Prostate gland (tissue), 2 donors: ENCODE measurements at regions not wholly inside any gene's neighbourhood (a gene's known extent, or its start where the extent isn't known, plus 50 kb on each side); places are given as distances from the start of the nearest gene placed in this dataset.

Experiments
- DNase-seq: peaks from one replicate; pipeline ENCODE4 v3.0.0-alpha.2; 2019; ENCODE audit warnings: low spot score
- H3K27ac ChIP-seq, 2 donors: fragments of 200-600 bp; sonication (generic); 2 replicates each; pipeline ENCODE4 v1.5.1; 2017 to 2019
- H3K27me3 ChIP-seq: fragments of 200-600 bp; sonication (generic); replicated peaks from 2 replicates; pipeline ENCODE4 v1.5.1; 2019; ENCODE audit not compliant: insufficient read depth
- H3K36me3 ChIP-seq, 2 donors: fragments of 200-600 bp; sonication (generic); 1 replicate in 1 of 2; 2 replicates in 1 of 2; pipeline versions ENCODE4 v1.5.1 to v1.8.1; 2017 to 2019
- H3K4me1 ChIP-seq: fragments of 200-600 bp; sonication (generic); replicated peaks from 2 replicates; pipeline ENCODE4 v1.5.1; 2019
- H3K4me3 ChIP-seq, 2 donors: fragments of 200-600 bp; sonication (generic); 2 replicates each; pipeline ENCODE4 v1.5.1; 2017 to 2019
- H3K9me3 ChIP-seq: fragments of 200-600 bp; sonication (generic); 2 replicates; pipeline ENCODE4 v1.5.1; 2017
- POLR2A ChIP-seq: fragments of 450-650 bp; IDR thresholded peaks from one replicate; pipeline ENCODE4 v1.6.1; 2016; ENCODE audit warnings: antibody characterized with exemption, mild to moderate bottlenecking
- POLR2AphosphoS5 ChIP-seq: sonication (generic); formaldehyde crosslinking; IDR thresholded peaks from one replicate; pipeline ENCODE4 v1.6.1; 2017; ENCODE audit warnings: antibody characterized with exemption
- WGBS: methylation state at CpG from one replicate; pipeline ENCODE4 v1.1.5; 2018; 5-methylcytosine and 5-hydroxymethylcytosine counted together
- intact Hi-C: fragments of 100-400 bp; cut with DNase I; formaldehyde crosslinking; loops from one replicate; pipeline ENCODE4 v1.14.2; 2022
- TF ChIP-seq, protein P1 (sequence below), 4 experiments: fragments of 200-600 bp in 2 of 4; fragments of 450-650 bp in 2 of 4; sonication (generic) in 2 of 4; IDR thresholded peaks; 1 replicate in 3 of 4; 2 replicates in 1 of 4; pipeline ENCODE4 v1.5.1; 2016 to 2019; ENCODE audit warnings: antibody characterized with exemption in 4 of 4, mild to moderate bottlenecking in 2 of 4, moderate library complexity in 2 of 4

DNA sequence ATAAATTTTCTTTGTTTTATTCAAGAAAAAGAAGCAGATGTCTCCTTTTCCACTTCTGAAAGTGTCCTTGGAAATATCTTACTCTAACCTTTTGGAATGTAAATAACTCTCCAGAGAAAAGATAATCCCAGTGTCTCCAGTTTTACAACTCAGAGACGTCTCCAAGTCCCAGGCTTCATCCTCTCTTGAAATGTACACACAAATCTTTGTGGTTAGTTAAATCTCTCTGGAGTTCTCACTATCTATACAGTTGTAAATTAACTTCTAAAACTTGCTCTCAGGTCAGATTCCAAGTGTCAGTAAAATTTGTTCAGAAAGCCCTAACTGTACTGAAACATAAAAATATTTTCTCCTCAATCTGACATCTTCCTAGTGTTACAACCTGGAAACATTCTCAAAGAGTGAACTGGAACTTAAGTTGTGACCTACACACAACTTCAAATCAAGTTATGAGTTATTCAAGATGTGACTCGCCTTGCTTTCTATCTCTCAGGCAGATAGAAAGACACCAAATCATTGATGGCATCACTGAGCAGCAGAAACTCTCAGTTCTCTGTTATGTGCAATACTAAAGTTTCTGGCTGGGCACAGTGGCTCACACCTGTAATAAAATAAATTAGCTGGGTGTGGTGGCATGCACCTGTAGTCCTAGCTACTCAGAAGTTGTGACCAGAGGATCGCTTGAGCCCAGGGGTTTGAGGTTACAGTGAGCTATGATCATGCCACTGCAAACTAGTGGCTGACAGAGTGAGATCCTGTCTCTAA is 284.2 kb downstream of the RCHY1 start:
- no peak for TF ChIP-seq POLR2A
- Histone ChIP-seq H3K9me3 (no peaks in the 10 kb centered on the region), H3K27ac (no peak overlapping the region), H3K4me3 (no peak overlapping the region), H3K4me1 (no peaks in the 10 kb centered on the region), H3K36me3 (no peaks in the 10 kb centered on the region), H3K27me3 (no peaks in the 10 kb centered on the region)
- WGBS = 42% methylated on average over 3 of the region's 3 CpGs
- DNase-seq = no peak
- intact Hi-C loops = loop anchor here (5.0 kb wide), 1 partner anchor 298 kb away; the partner anchor contains the start of gene PARM1

DNA sequence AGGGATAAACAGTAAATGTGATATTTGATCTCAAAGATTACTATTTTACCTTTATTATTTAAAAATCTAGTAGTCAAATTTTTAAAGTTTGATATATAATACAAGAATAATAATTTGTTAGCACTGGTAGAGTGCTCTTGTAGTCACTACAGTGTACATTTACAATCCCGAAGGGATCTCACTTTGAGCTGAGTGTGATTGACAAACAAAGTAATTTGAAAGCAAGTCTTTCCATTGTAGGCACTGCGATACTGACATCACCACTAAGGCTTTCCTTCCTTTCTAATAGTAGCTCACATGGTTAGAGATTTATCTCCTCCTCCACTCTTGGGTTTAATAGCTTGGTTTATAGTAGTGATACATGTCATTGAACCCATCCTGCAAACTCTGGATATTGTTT is 280.6 kb downstream of the PARM1 start:
- H3K4me1 ChIP-seq = no peaks in the 10 kb centered on the region
- WGBS = 83% methylated on average over 2 of the region's 2 CpGs
- no peaks in the 10 kb centered on the region for H3K9me3 ChIP-seq
- H3K4me3 ChIP-seq = no peak overlapping the region
- DNase-seq = no peak
- H3K36me3 ChIP-seq = no peaks in the 10 kb centered on the region
- H3K27ac ChIP-seq = no peak overlapping the region
- intact Hi-C loops = no loop called here
- TF ChIP-seq POLR2A (no peak), POLR2AphosphoS5 (no peak)
- TF ChIP-seq, protein P1, sequence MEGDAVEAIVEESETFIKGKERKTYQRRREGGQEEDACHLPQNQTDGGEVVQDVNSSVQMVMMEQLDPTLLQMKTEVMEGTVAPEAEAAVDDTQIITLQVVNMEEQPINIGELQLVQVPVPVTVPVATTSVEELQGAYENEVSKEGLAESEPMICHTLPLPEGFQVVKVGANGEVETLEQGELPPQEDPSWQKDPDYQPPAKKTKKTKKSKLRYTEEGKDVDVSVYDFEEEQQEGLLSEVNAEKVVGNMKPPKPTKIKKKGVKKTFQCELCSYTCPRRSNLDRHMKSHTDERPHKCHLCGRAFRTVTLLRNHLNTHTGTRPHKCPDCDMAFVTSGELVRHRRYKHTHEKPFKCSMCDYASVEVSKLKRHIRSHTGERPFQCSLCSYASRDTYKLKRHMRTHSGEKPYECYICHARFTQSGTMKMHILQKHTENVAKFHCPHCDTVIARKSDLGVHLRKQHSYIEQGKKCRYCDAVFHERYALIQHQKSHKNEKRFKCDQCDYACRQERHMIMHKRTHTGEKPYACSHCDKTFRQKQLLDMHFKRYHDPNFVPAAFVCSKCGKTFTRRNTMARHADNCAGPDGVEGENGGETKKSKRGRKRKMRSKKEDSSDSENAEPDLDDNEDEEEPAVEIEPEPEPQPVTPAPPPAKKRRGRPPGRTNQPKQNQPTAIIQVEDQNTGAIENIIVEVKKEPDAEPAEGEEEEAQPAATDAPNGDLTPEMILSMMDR (IDR thresholded peaks at IDR 0.05) = no peak
- H3K27me3 ChIP-seq = no peaks in the 10 kb centered on the region

DNA sequence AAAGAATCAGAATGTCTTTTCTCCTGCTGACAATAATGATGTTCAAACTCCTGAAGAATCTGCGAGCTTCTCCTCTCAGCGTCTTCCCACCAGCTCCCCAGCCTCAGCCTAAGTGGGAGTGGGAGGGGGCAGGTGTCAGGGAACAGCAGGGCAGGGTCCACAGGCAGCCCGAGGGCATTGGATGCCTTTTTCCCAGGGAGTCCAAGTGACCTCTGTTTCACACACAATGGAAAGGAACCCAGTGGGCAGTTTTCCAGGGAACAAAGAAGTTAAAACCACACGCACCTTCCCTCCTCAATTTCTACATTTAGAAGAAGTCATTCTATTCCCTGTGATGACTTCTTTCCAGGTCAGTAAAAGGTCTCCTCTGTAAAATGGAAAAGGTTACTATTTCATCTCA is 278.5 kb downstream of the PARM1 start:
- Histone ChIP-seq H3K36me3 (no peaks in the 10 kb centered on the region), H3K9me3 (no peaks in the 10 kb centered on the region)
- 43% methylated on average over 4 of the region's 4 CpGs for WGBS

DNA sequence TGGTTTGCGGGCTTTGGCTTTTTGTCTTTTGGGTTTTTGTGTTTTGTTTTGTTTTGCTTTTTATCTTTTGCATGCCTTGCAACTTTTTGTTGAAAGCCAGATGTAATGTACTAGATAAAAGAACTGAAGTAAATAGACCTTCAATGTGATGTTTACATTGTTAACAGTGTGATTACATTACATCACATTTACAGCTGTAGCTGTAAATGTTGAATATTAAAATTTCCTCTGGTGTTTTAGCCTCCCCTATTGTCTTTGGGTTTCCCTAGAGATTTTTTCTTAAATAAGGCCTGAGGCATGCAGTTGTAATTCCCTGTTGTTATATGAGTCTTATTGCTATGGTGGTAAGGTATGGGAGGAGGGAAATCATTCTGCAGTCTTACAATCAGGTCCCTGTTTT is 275.0 kb downstream of the PARM1 start:
- H3K4me1 ChIP-seq = no peaks in the 10 kb centered on the region
- no peak for DNase-seq
- H3K36me3 ChIP-seq = no peaks in the 10 kb centered on the region
- no peak overlapping the region for H3K4me3 ChIP-seq
- intact Hi-C loops = no loop called here
- H3K27ac ChIP-seq = no peak overlapping the region
- no peak for TF ChIP-seq POLR2AphosphoS5
- TF ChIP-seq POLR2A = no peak
- TF ChIP-seq, protein P1 (IDR thresholded peaks at IDR 0.05) = no peak
- 87% methylated on average over 1 of the region's 1 CpG for WGBS
- H3K27me3 ChIP-seq = no peaks in the 10 kb centered on the region
- H3K9me3 ChIP-seq = no peaks in the 10 kb centered on the region

More for the DNA sequence above, 278.5 kb downstream of the PARM1 start:
- no peak for DNase-seq
- TF ChIP-seq POLR2A (no peak), POLR2AphosphoS5 (no peak)
- TF ChIP-seq, protein P1 (IDR thresholded peaks at IDR 0.05) = no peak
- Histone ChIP-seq H3K27ac (no peak overlapping the region), H3K4me3 (no peak overlapping the region), H3K27me3 (no peaks in the 10 kb centered on the region), H3K4me1 (no peaks in the 10 kb centered on the region)
- intact Hi-C loops = no loop called here

DNA sequence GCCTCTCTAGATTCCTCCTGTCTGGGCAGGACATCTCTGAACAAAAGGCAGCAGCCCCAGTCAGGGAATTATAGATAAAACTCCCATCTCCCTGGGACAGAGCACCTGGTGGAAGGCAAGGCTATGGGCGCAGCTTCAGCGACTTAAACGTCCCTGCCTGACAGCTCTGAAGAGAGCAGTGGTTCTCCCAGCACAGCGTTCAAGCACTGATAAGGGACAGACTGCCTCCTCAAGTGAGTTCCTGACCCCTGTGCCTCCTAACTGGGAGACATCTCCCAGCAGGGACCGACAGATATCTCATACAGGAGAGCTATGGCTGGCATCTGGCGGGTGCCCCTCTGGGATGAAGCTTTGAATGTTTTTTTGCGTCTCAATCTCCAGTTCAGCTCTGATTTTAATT is 262.2 kb downstream of the PARM1 start:
- no peak overlapping the region for H3K4me3 ChIP-seq
- WGBS = 56% methylated on average over 7 of the region's 7 CpGs
- H3K9me3 ChIP-seq = no peaks in the 10 kb centered on the region
- H3K27me3 ChIP-seq = no peaks in the 10 kb centered on the region
- no peaks in the 10 kb centered on the region for H3K4me1 ChIP-seq
- H3K27ac ChIP-seq = no peak overlapping the region
- TF ChIP-seq, protein P1 (IDR thresholded peaks at IDR 0.05) = no peak
- TF ChIP-seq POLR2A = no peak
- TF ChIP-seq POLR2AphosphoS5 = no peak
- DNase-seq = no peak
- intact Hi-C loops = no loop called here
- H3K36me3 ChIP-seq = no peaks in the 10 kb centered on the region
